ENCODE measurements at regions not wholly inside any gene's neighbourhood (a gene's known extent, or its start where the extent isn't known, plus 50 kb on each side); places are given as distances from the start of the nearest gene placed in this dataset.
A peak's percentile ranks its signal among the peaks of the same experiment; 100 is the strongest.

DNA sequence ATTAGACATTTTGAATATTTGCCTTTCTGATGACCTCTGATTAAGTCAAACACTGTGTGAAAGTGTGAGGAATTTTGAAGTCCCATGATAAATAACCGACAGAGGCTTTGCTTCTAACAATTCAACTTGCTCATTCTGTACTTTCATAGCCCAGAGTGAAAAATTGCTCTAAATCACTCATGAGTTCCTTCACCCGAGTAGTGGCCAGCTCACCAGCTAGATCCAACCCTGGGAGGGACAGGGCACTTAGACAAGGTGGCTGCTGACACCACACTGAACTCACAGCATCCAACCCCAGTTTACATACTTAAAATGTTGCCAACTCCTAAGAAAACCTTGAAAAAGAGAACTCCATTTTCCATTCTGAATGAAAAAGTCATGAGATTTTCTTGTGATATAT lies 80.0 kb upstream of the LYZL1 start:
- peaks cover 0 to 14% (median 6%) of the 10 kb centered on the region in 8 donors for H3K9me3 Mint-ChIP-seq
- no peaks in the 10 kb centered on the region for H3K4me1 Mint-ChIP-seq
- no peaks in the 10 kb centered on the region for H3K36me3 Mint-ChIP-seq
- peaks cover 0 to 5% of the 10 kb centered on the region in 2 donors for H3K27me3 Mint-ChIP-seq
- H3K4me3 Mint-ChIP-seq = no peak overlapping the region
- H3K27ac ChIP-seq (ENCODE audit: low read depth, low read length) = no peak overlapping the region
- H3K27ac Mint-ChIP-seq = no peak overlapping the region
- no peak for DNase-seq
- no peaks in the 10 kb centered on the region for H3K36me3 ChIP-seq (ENCODE audit: insufficient read depth, low read length)
- ChIA-PET POLR2A (ENCODE audit: partially characterized antibody) (no interaction called here), CTCF (ENCODE audit: partially characterized antibody) (no interaction called here)
- no peaks in the 10 kb centered on the region for H3K9me3 ChIP-seq (ENCODE audit: control insufficient read depth in 1 of 2, low read length in 2 of 2)
- intact Hi-C loops (cut with micrococcal nuclease) = no loop called here
- H3K4me3 ChIP-seq (ENCODE audit: low read length in 2 of 2) = no peak overlapping the region
- no peaks in the 10 kb centered on the region for H3K4me1 ChIP-seq (ENCODE audit: insufficient read depth, low read length)
- no peaks in the 10 kb centered on the region for H3K27me3 ChIP-seq (ENCODE audit: insufficient read depth, low read length)

DNA sequence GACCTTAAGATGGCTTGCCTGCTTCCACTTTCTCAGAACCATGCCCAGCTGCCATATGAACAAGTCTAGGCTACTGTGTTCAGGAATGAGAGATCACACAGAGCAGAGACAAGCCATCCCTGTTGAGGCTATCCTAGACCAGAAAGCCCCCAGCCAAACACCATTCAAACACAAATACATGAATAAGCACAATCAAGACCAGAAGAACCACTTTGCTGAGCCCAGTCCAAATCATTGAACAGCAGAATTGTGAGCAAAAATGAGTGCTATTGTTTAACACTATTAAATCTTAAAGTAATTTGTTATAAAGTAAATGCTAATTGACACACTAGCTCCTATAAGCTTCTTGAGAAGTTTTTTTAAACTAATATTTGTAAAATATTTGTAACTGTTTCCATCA lies 79.0 kb upstream of the LYZL1 start:
- intact Hi-C loops (cut with micrococcal nuclease) = no loop called here
- DNase-seq = no peak
- ChIA-PET POLR2A (ENCODE audit: partially characterized antibody) (no interaction called here), CTCF (ENCODE audit: partially characterized antibody) (no interaction called here)
- Mint-ChIP-seq H3K9me3 (peaks cover 0 to 14% (median 6%) of the 10 kb centered on the region in 8 donors), H3K27ac (no peak overlapping the region), H3K4me3 (peak overlapping the region in 1 of 8 donors; percentile 13), H3K4me1 (no peaks in the 10 kb centered on the region), H3K36me3 (no peaks in the 10 kb centered on the region), H3K27me3 (peaks cover 0 to 5% of the 10 kb centered on the region in 2 donors)
- Histone ChIP-seq H3K4me1 (ENCODE audit: insufficient read depth, low read length) (no peaks in the 10 kb centered on the region), H3K4me3 (ENCODE audit: low read length in 2 of 2) (no peak overlapping the region), H3K9me3 (ENCODE audit: control insufficient read depth in 1 of 2, low read length in 2 of 2) (no peaks in the 10 kb centered on the region), H3K27me3 (ENCODE audit: insufficient read depth, low read length) (no peaks in the 10 kb centered on the region), H3K27ac (ENCODE audit: low read depth, low read length) (no peak overlapping the region), H3K36me3 (ENCODE audit: insufficient read depth, low read length) (no peaks in the 10 kb centered on the region)

DNA sequence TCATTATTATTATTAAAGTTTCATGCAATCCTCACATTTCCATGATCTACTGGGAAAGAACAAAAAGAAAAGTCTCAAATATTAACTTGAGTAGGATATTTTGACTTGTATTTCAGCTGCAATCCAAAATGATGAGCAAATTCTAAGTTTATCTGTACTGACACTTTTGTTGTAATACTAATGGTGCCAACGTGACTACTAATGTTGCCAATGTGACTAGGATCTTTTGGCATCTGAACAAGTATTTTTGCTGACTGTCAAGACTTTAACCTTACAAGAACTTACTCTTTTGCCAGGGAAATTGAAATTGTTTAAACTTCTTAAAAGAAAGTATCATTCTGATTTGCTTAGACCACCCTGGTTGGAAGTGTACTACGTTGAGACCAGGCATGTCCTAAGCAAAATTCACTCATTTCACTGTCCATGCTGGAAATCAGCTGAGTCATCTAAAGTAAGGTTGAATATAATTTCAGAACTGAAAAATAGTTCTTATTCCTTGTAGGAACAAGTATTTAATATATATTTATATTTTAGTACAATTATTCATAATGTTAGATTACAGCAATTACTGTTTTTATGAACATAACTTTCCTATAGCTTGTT lies 78.5 kb upstream of the LYZL1 start:
- peaks cover 0 to 5% of the 10 kb centered on the region in 2 donors for H3K27me3 Mint-ChIP-seq

DNA sequence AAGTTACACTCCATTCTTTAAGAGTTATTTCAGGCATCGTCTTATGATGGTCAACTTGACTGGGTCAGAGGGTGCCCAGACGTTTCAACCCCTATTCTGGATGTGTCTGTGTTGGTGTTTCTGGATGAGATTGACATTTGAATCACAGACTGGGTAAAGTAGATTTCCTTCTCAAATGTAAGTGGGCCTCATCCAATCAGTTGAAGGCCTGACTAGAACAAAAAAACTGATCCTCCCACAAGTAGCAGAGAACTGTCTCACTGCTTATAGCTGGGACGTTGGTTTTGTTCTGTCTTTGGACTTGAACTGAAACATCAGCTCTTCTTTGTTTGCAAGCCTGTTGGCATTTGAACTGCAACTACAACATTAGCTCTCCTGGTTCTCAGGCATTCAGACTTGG lies 76.3 kb upstream of the LYZL1 start:
- no peaks in the 10 kb centered on the region for H3K9me3 ChIP-seq (ENCODE audit: control insufficient read depth in 1 of 2, low read length in 2 of 2)
- Mint-ChIP-seq H3K27ac (no peak overlapping the region), H3K4me3 (no peak overlapping the region), H3K27me3 (no peaks in the 10 kb centered on the region), H3K36me3 (no peaks in the 10 kb centered on the region), H3K4me1 (no peaks in the 10 kb centered on the region), H3K9me3 (peaks cover 0 to 14% (median 6%) of the 10 kb centered on the region in 8 donors)
- intact Hi-C loops (cut with micrococcal nuclease) = no loop called here
- no peaks in the 10 kb centered on the region for H3K4me1 ChIP-seq (ENCODE audit: insufficient read depth, low read length)
- DNase-seq = no peak
- ChIA-PET CTCF (ENCODE audit: partially characterized antibody) (no interaction called here), POLR2A (ENCODE audit: partially characterized antibody) (no interaction called here)
- H3K27ac ChIP-seq (ENCODE audit: low read depth, low read length) = no peak overlapping the region
- H3K36me3 ChIP-seq (ENCODE audit: insufficient read depth, low read length) = no peaks in the 10 kb centered on the region
- no peak overlapping the region for H3K4me3 ChIP-seq (ENCODE audit: low read length in 2 of 2)
- H3K27me3 ChIP-seq (ENCODE audit: insufficient read depth, low read length) = no peaks in the 10 kb centered on the region

More for the DNA sequence above, 78.5 kb upstream of the LYZL1 start:
- no peaks in the 10 kb centered on the region for H3K9me3 ChIP-seq (ENCODE audit: control insufficient read depth in 1 of 2, low read length in 2 of 2)
- no peak overlapping the region for H3K27ac ChIP-seq (ENCODE audit: low read depth, low read length)
- no peaks in the 10 kb centered on the region for H3K4me1 ChIP-seq (ENCODE audit: insufficient read depth, low read length)
- Mint-ChIP-seq H3K27ac (no peak overlapping the region), H3K4me3 (no peak overlapping the region), H3K9me3 (peaks cover 0 to 14% (median 6%) of the 10 kb centered on the region in 8 donors), H3K36me3 (no peaks in the 10 kb centered on the region), H3K4me1 (no peaks in the 10 kb centered on the region)
- intact Hi-C loops (cut with micrococcal nuclease) = no loop called here
- no peaks in the 10 kb centered on the region for H3K36me3 ChIP-seq (ENCODE audit: insufficient read depth, low read length)
- ChIA-PET POLR2A (ENCODE audit: partially characterized antibody) (no interaction called here), CTCF (ENCODE audit: partially characterized antibody) (no interaction called here)
- H3K4me3 ChIP-seq (ENCODE audit: low read length in 2 of 2) = no peak overlapping the region
- DNase-seq = no peak
- no peaks in the 10 kb centered on the region for H3K27me3 ChIP-seq (ENCODE audit: insufficient read depth, low read length)

DNA sequence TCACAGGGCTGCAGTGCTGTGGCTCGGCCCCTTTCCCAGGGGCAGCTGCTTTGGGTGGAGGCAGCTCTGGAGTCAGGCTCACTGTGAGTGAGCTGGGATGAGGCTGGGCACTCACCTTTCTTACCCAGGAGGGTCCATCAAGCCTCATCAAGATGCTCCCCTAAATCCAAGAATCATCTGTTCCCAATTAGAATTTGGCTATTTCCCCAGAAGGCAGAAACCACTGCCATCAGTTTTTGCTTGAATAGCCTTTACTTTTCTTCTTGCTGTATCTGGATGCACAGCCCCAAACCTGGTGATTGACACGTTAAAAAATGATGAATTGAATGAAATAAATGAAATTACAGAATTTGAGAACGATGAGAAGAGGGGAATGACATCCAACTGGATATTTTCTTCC lies 74.3 kb upstream of the LYZL1 start:
- intact Hi-C loops (cut with micrococcal nuclease) = no loop called here
- no peak overlapping the region for H3K4me3 ChIP-seq (ENCODE audit: low read length in 2 of 2)
- no peaks in the 10 kb centered on the region for H3K27me3 ChIP-seq (ENCODE audit: insufficient read depth, low read length)
- Mint-ChIP-seq H3K4me3 (no peak overlapping the region), H3K4me1 (no peaks in the 10 kb centered on the region), H3K27me3 (peaks cover 0 to 4% of the 10 kb centered on the region in 2 donors), H3K27ac (no peak overlapping the region), H3K9me3 (peaks cover 0 to 12% (median 5%) of the 10 kb centered on the region in 8 donors), H3K36me3 (no peaks in the 10 kb centered on the region)
- ChIA-PET CTCF (ENCODE audit: partially characterized antibody) (no interaction called here), POLR2A (ENCODE audit: partially characterized antibody) (no interaction called here)
- H3K9me3 ChIP-seq (ENCODE audit: control insufficient read depth in 1 of 2, low read length in 2 of 2) = no peaks in the 10 kb centered on the region
- H3K27ac ChIP-seq (ENCODE audit: low read depth, low read length) = no peak overlapping the region
- H3K4me1 ChIP-seq (ENCODE audit: insufficient read depth, low read length) = no peaks in the 10 kb centered on the region
- DNase-seq = no peak
- H3K36me3 ChIP-seq (ENCODE audit: insufficient read depth, low read length) = no peaks in the 10 kb centered on the region

DNA sequence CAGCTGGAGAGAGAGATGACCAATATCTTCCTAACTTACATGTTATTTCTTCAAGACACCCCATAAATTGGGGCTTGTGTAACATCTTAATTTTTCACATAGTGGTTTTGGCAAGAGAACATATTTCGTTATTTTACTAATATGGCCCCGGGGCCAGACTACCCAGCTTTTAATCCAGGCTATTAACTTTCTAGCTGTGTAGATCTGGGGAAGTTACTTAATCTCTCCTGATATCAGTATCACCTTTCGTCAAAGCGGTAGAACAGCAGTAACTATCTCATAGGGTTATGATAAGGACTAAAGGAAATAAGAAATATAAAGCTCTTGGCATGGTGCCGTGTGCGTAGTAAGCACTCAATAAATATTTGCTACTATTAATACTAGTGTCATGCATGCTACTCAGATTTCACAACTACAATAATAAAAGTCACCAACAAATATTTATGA lies 71.6 kb upstream of the LYZL1 start:
- Mint-ChIP-seq H3K27ac (no peak overlapping the region), H3K4me1 (no peaks in the 10 kb centered on the region), H3K4me3 (no peak overlapping the region), H3K36me3 (no peaks in the 10 kb centered on the region), H3K9me3 (peaks cover 0 to 9% (median under 1%) of the 10 kb centered on the region in 8 donors), H3K27me3 (peaks cover 4 to 6% of the 10 kb centered on the region in 2 donors)
- no peaks in the 10 kb centered on the region for H3K27me3 ChIP-seq (ENCODE audit: insufficient read depth, low read length)
- no peak overlapping the region for H3K27ac ChIP-seq (ENCODE audit: low read depth, low read length)
- intact Hi-C loops (cut with micrococcal nuclease) = no loop called here
- H3K9me3 ChIP-seq (ENCODE audit: control insufficient read depth in 1 of 2, low read length in 2 of 2) = no peaks in the 10 kb centered on the region
- ChIA-PET CTCF (ENCODE audit: partially characterized antibody) (no interaction called here), POLR2A (ENCODE audit: partially characterized antibody) (no interaction called here)
- H3K4me1 ChIP-seq (ENCODE audit: insufficient read depth, low read length) = no peaks in the 10 kb centered on the region
- DNase-seq = no peak
- H3K4me3 ChIP-seq (ENCODE audit: low read length in 2 of 2) = no peak overlapping the region
- no peaks in the 10 kb centered on the region for H3K36me3 ChIP-seq (ENCODE audit: insufficient read depth, low read length)

DNA sequence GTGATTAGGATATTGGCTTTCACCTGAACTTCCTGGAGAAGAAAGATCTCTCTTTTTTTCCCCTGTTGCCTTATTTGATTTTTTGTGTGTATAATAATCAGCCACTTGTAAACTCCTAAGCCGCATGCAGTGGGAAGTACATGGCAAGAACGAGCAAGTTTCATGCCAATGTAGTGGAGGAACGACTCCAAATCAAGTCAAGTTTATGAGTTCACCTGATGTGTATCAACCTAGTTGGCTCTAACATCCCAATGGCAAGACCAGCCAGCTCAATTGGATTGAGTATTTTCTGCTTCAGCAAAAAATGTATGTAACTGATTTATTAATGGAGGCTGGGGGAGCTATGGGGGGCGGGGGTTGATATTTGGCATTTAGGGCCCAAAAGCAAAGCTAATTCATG lies 65.5 kb upstream of the LYZL1 start:
- Mint-ChIP-seq H3K27ac (no peak overlapping the region), H3K4me1 (no peaks in the 10 kb centered on the region), H3K27me3 (peaks cover 5 to 10% of the 10 kb centered on the region in 2 donors), H3K9me3 (peaks cover 0 to 5% (median 0%) of the 10 kb centered on the region in 8 donors), H3K36me3 (no peaks in the 10 kb centered on the region), H3K4me3 (no peak overlapping the region)
- no peaks in the 10 kb centered on the region for H3K9me3 ChIP-seq (ENCODE audit: control insufficient read depth in 1 of 2, low read length in 2 of 2)
- no peaks in the 10 kb centered on the region for H3K36me3 ChIP-seq (ENCODE audit: insufficient read depth, low read length)
- ChIA-PET CTCF (ENCODE audit: partially characterized antibody) (no interaction called here), POLR2A (ENCODE audit: partially characterized antibody) (no interaction called here)
- no peak overlapping the region for H3K27ac ChIP-seq (ENCODE audit: low read depth, low read length)
- no peak for DNase-seq
- intact Hi-C loops (cut with micrococcal nuclease) = no loop called here
- H3K4me1 ChIP-seq (ENCODE audit: insufficient read depth, low read length) = no peaks in the 10 kb centered on the region
- no peak overlapping the region for H3K4me3 ChIP-seq (ENCODE audit: low read length in 2 of 2)
- H3K27me3 ChIP-seq (ENCODE audit: insufficient read depth, low read length) = no peaks in the 10 kb centered on the region

DNA sequence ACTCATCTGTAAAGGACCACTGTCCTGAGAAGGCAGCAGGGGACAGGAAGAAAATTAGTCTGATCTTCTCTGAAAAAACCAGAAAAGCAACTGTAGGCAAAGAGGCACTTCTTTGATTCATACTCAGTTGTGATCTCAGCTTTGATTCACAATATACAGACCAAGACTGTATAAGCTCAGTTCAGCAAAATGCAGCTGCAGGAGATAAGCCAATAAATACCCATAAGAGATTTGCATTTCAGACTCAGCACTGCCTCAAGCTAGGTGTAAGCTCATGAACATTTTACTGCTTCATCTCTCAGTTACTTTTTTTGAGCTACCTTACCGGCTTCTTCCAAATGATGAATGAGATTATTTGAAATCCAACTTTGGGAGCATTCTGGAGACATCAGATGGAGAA lies 64.2 kb upstream of the LYZL1 start:
- Histone ChIP-seq H3K4me1 (ENCODE audit: insufficient read depth, low read length) (no peaks in the 10 kb centered on the region), H3K27ac (ENCODE audit: low read depth, low read length) (no peak overlapping the region), H3K4me3 (ENCODE audit: low read length in 2 of 2) (no peak overlapping the region), H3K27me3 (ENCODE audit: insufficient read depth, low read length) (no peaks in the 10 kb centered on the region), H3K9me3 (ENCODE audit: control insufficient read depth in 1 of 2, low read length in 2 of 2) (no peaks in the 10 kb centered on the region), H3K36me3 (ENCODE audit: insufficient read depth, low read length) (no peaks in the 10 kb centered on the region)
- Mint-ChIP-seq H3K9me3 (peaks cover 0 to 5% (median 0%) of the 10 kb centered on the region in 8 donors), H3K4me1 (no peaks in the 10 kb centered on the region), H3K27me3 (peaks cover 5 to 12% of the 10 kb centered on the region in 2 donors), H3K4me3 (no peak overlapping the region), H3K27ac (no peak overlapping the region), H3K36me3 (no peaks in the 10 kb centered on the region)
- CTCF ChIA-PET (ENCODE audit: partially characterized antibody) = no interaction called here
- intact Hi-C loops (cut with micrococcal nuclease) = no loop called here
- DNase-seq = no peak
- POLR2A ChIA-PET (ENCODE audit: partially characterized antibody) = no interaction called here

Data from CD4-positive, alpha-beta memory T cell (primary cell).